IMR-90 (cell line): ENCODE measurements at regions not wholly inside any gene's neighbourhood (a gene's known extent, or its start where the extent isn't known, plus 50 kb on each side); places are given as distances from the start of the nearest gene placed in this dataset.
A peak's percentile ranks its signal among the peaks of the same experiment; 100 is the strongest.
"Not testable (repeated sequence)": the region's sequence is repeated elsewhere in the genome, so short reads cannot be mapped to it uniquely, and the experiment has no call there.

ENCODE experiments used
- ATAC-seq: fragments of 200-7000 bp; cut with Tn5 transposase; 2 replicates; pipeline ENCODE4 v1.9.1; 2020; ENCODE audit warnings: low read depth, mild to moderate bottlenecking, moderate library complexity
- BruUV-seq: library from RNA; stranded (reverse); fragments of 400-500 nt; replicated peaks from 2 replicates; lab custom pipeline; 2021; lab: Mats Ljungman, UMichigan
- CTCF ChIA-PET: fragments of 300-600 bp; formaldehyde crosslinking; extraction: SDS; loops from one replicate; lab custom pipeline; 2021; ENCODE audit warnings: antibody characterized with exemption; lab: Yijun Ruan, JAX
- POLR2A ChIA-PET: fragments of 300-600 bp; sonication (Branson Sonifier 250); formaldehyde crosslinking; loops from one replicate; lab custom pipeline; 2022; ENCODE audit warnings: antibody characterized with exemption; ENCODE audit not compliant: unreplicated experiment; lab: Charles Lee
- DNase-seq: peaks from one replicate; pipeline ENCODE4 v3.0.0; 2013
- H2AFZ ChIP-seq: replicated peaks from 2 replicates; pipeline ENCODE3; 2013; ENCODE audit warnings: low read length, mild to moderate bottlenecking; ENCODE audit not compliant: poor library complexity
- H2AK5ac ChIP-seq: 2 replicates; pipeline ENCODE4 v1.6.1; 2013; ENCODE audit warnings: low read depth, low read length, inconsistent platforms
- H2AK9ac ChIP-seq: replicated peaks from 2 replicates; pipeline ENCODE3; 2013; ENCODE audit warnings: mild to moderate bottlenecking, low read depth, low read length, moderate library complexity; ENCODE audit not compliant: poor library complexity
- H2BK120ac ChIP-seq: 2 replicates; pipeline ENCODE4 v1.6.1; 2013; ENCODE audit warnings: low read depth, low read length, inconsistent platforms
- H2BK15ac ChIP-seq: 3 replicates; pipeline ENCODE4 v1.6.1; 2013; ENCODE audit warnings: low read depth, low read length, inconsistent platforms
- H2BK20ac ChIP-seq: 2 replicates; pipeline ENCODE4 v1.6.1; 2013; ENCODE audit warnings: low read depth, mild to moderate bottlenecking, inconsistent platforms, low read length, moderate library complexity
- H2BK5ac ChIP-seq: 2 replicates; pipeline ENCODE4 v1.6.1; 2013; ENCODE audit warnings: mild to moderate bottlenecking, low read depth, low read length, inconsistent platforms; ENCODE audit not compliant: poor library complexity, severe bottlenecking
- H3K14ac ChIP-seq: replicated peaks from 2 replicates; pipeline ENCODE4 v1.6.1; 2013; ENCODE audit warnings: low read depth, low read length, inconsistent platforms
- H3K18ac ChIP-seq: 2 replicates; pipeline ENCODE4 v1.6.1; 2013; ENCODE audit warnings: low read depth, low read length, control low read depth
- H3K23ac ChIP-seq: 2 replicates; pipeline ENCODE4 v1.6.1; 2013; ENCODE audit warnings: low read depth, low read length, inconsistent platforms
- H3K27ac ChIP-seq: 2 replicates; pipeline ENCODE4 v1.5.1; 2013; ENCODE audit warnings: mild to moderate bottlenecking, control low read depth, low read length; ENCODE audit not compliant: insufficient read depth
- H3K27me3 ChIP-seq: 2 replicates; pipeline ENCODE4 v1.6.1; 2013; ENCODE audit warnings: low read length; ENCODE audit not compliant: control insufficient read depth, insufficient read depth
- H3K36me3 ChIP-seq: 2 replicates; pipeline ENCODE4 v1.6.1; 2013; ENCODE audit warnings: low read length, mixed read lengths; ENCODE audit not compliant: control insufficient read depth, insufficient read depth
- H3K4ac ChIP-seq: 2 replicates; pipeline ENCODE4 v1.6.1; 2013; ENCODE audit warnings: low read depth, low read length, inconsistent platforms
- H3K4me1 ChIP-seq: 2 replicates; pipeline ENCODE4 v1.6.1; 2013; ENCODE audit warnings: low read length, mixed read lengths; ENCODE audit not compliant: control insufficient read depth, insufficient read depth
- H3K4me2 ChIP-seq: 2 replicates; pipeline ENCODE4 v1.6.1; 2013; ENCODE audit warnings: low read depth, mild to moderate bottlenecking, control low read depth, low read length, moderate library complexity
- H3K4me3 ChIP-seq: 2 replicates; pipeline ENCODE4 v1.5.1; 2013; ENCODE audit warnings: low read depth, mild to moderate bottlenecking, control low read depth, low read length, moderate library complexity; ENCODE audit not compliant: insufficient read depth
- H3K56ac ChIP-seq: 2 replicates; pipeline ENCODE4 v1.6.1; 2013; ENCODE audit warnings: low read length, inconsistent platforms; ENCODE audit not compliant: insufficient read depth; ENCODE audit errors: extremely low read depth
- H3K79me1 ChIP-seq, 2 experiments: 2 replicates each; pipeline ENCODE4 v1.6.1; 2013; ENCODE audit warnings: low read length in 2 of 2, inconsistent platforms in 1 of 2, low read depth in 1 of 2
- H3K9ac ChIP-seq: 2 replicates; pipeline ENCODE4 v1.6.1; 2013; ENCODE audit warnings: low read depth, low read length, control low read depth
- H3K9me1 ChIP-seq: 2 replicates; pipeline ENCODE4 v1.6.1; 2013; ENCODE audit warnings: low read length, inconsistent platforms; ENCODE audit not compliant: insufficient read depth
- H3K9me3 ChIP-seq: 2 replicates; pipeline ENCODE4 v1.6.1; 2013; ENCODE audit warnings: low read length; ENCODE audit not compliant: control insufficient read depth, insufficient read depth
- H4K20me1 ChIP-seq: 2 replicates; pipeline ENCODE4 v1.6.1; 2013; ENCODE audit warnings: low read length, inconsistent platforms; ENCODE audit not compliant: insufficient read depth
- H4K5ac ChIP-seq: 2 replicates; pipeline ENCODE4 v1.6.1; 2013; ENCODE audit warnings: mild to moderate bottlenecking, low read depth, low read length, control low read depth
- H4K8ac ChIP-seq, 2 experiments: 2 replicates each; pipeline ENCODE4 v1.6.1; 2013; ENCODE audit warnings: low read depth in 2 of 2, low read length in 2 of 2, control low read depth in 1 of 2, inconsistent platforms in 1 of 2
- H4K91ac ChIP-seq: 2 replicates; pipeline ENCODE4 v1.6.1; 2013; ENCODE audit warnings: low read depth, low read length, inconsistent platforms; ENCODE audit not compliant: insufficient read depth
- CEBPB ChIP-seq: IDR thresholded peaks from 2 replicates; pipeline ENCODE4 v1.6.1; 2012; ENCODE audit warnings: low read depth, low read length, improper control_type of control experiment
- MAZ ChIP-seq: IDR thresholded peaks from 2 replicates; pipeline ENCODE4 v1.6.1; 2012; ENCODE audit warnings: low read depth, mild to moderate bottlenecking, low read length, improper control_type of control experiment, moderate library complexity, borderline replicate concordance
- POLR2A ChIP-seq: IDR thresholded peaks from 2 replicates; pipeline ENCODE4 v1.6.1; 2012; ENCODE audit warnings: mild to moderate bottlenecking, low read depth, low read length
- RAD21 ChIP-seq: IDR thresholded peaks from 2 replicates; pipeline ENCODE4 v1.6.1; 2012; ENCODE audit warnings: low read length, improper control_type of control experiment
- SMC3 ChIP-seq: fragments of 150-350 bp; IDR thresholded peaks from 2 replicates; pipeline ENCODE4 v1.6.1; 2016; ENCODE audit warnings: low read depth, mild to moderate bottlenecking, antibody characterized with exemption, low read length, moderate library complexity
- WGBS, 2 experiments: methylation state at CpG; one replicate each; pipeline versions ENCODE4 v1.1.5 to v1.1.7; 2013; ENCODE audit warnings: missing lambda C conversion rate in 2 of 2; ENCODE audit not compliant: insufficient read length in 1 of 2; ENCODE audit errors: extremely low coverage in 2 of 2; 5-methylcytosine and 5-hydroxymethylcytosine counted together
- dilution Hi-C: fragments of 300-500 bp; cut with HindIII; formaldehyde crosslinking; loops from one replicate; pipeline ENCODE4 v1.14.3; 2018; ENCODE audit warnings: low sequenced_read_pairs; ENCODE audit not compliant: unreplicated experiment
- in situ Hi-C: fragments of 300-500 bp; cut with MboI; formaldehyde crosslinking; loops from 3 replicates; pipeline ENCODE4 v1.14.3; 2019; ENCODE audit warnings: low sequenced_read_pairs, inconsistent platforms, mixed read lengths
- intact Hi-C: fragments of 100-400 bp; cut with micrococcal nuclease; formaldehyde crosslinking; loops from 2 replicates; pipeline ENCODE4 v1.10.0; 2022

GRCh38 chr3:152595975-152596821 is 238.7 kb upstream of the P2RY1 start:
- CTCF ChIA-PET: interaction anchor here (0.6 to 1.7 kb wide), 4 partner anchors 22 to 1197 kb away, joined by 3 to 4 read pairs (median 4); no protein-coding TSS in a partner anchor
- no peaks in the 10 kb centered on the region for H3K9me3 ChIP-seq
- no TSS peak for BruUV-seq
- H2BK20ac ChIP-seq: no peak overlapping the region
- in situ Hi-C loops (no loop called here), dilution Hi-C loops (no loop called here), intact Hi-C loops (no loop called here)
- H3K4me3 ChIP-seq: no peak overlapping the region
- no peak overlapping the region for H3K23ac ChIP-seq
- no peak overlapping the region for H2AK5ac ChIP-seq
- no peak overlapping the region for H3K14ac ChIP-seq
- H3K27me3 ChIP-seq: peaks cover 3% of the 10 kb centered on the region; the same call in 1 of the 2 replicates
- H3K9ac ChIP-seq: no peak overlapping the region
- no peaks in the 10 kb centered on the region for H3K36me3 ChIP-seq
- no peak overlapping the region for H3K56ac ChIP-seq
- no peak overlapping the region for H4K5ac ChIP-seq
- POLR2A ChIA-PET: no interaction called here
- no peak overlapping the region for H2BK15ac ChIP-seq
- peak overlapping the region; percentile 83 for H3K4me2 ChIP-seq
- ATAC-seq (peak; percentile 88), DNase-seq (peak; percentile 62)
- no peak overlapping the region for H4K91ac ChIP-seq
- no peak overlapping the region for H4K8ac ChIP-seq
- H3K4ac ChIP-seq: no peak overlapping the region
- no peaks in the 10 kb centered on the region for H3K4me1 ChIP-seq
- no peak overlapping the region for H2AFZ ChIP-seq
- peak overlapping the region; percentile 1; the same call in 1 of the 2 replicates for H3K27ac ChIP-seq
- H2AK9ac ChIP-seq: no peak overlapping the region
- no peak for TF ChIP-seq POLR2A
- TF ChIP-seq MAZ: no peak
- no peak for TF ChIP-seq SMC3
- TF ChIP-seq RAD21: no peak
- peak; percentile 53 for TF ChIP-seq CEBPB
- no peaks in the 10 kb centered on the region for H3K79me1 ChIP-seq
- H4K20me1 ChIP-seq: no peaks in the 10 kb centered on the region
- peak overlapping the region; percentile 51 for H3K18ac ChIP-seq
- no CpG with 5 or more reads among the region's 4 CpGs for WGBS, 2 experiments
- no peak overlapping the region for H2BK5ac ChIP-seq
- H3K9me1 ChIP-seq: no peaks in the 10 kb centered on the region
- H2BK120ac ChIP-seq: no peak overlapping the region

DNA sequence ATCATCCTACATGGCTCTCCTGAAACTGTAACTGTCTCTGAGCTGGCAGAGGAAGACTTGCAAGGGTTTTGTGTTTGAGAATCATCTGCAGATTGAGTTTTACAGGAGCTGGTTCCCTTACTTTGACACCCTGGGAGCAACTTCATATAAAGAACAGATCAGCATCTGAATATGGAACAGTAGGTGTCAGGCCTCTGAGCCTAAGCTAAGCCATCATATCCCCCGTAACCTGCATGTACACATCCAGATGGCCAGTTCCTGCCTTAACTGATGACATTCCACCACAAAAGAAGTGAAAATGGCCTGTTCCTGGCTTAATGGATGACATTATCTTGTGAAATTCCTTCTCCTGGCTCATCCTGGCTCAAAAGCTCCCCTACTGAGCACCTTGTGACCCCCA is 238.1 kb upstream of the P2RY1 start:
- H2AK5ac ChIP-seq, H4K91ac ChIP-seq, BruUV-seq, H2BK15ac ChIP-seq, H2BK120ac ChIP-seq, H3K4me3 ChIP-seq, H3K79me1 ChIP-seq, ATAC-seq, H3K14ac ChIP-seq, in situ Hi-C loops, H3K4me2 ChIP-seq, H3K9me3 ChIP-seq, intact Hi-C loops, DNase-seq, H2BK20ac ChIP-seq, H3K9me1 ChIP-seq, H2AK9ac ChIP-seq, H3K9ac ChIP-seq, H3K4me1 ChIP-seq, H3K27me3 ChIP-seq, POLR2A ChIA-PET, dilution Hi-C loops, H2AFZ ChIP-seq, H4K8ac ChIP-seq, H3K23ac ChIP-seq, H2BK5ac ChIP-seq, H3K36me3 ChIP-seq, H4K5ac ChIP-seq, H4K20me1 ChIP-seq, H3K18ac ChIP-seq, H3K4ac ChIP-seq, H3K56ac ChIP-seq: not testable (repeated sequence)
- H3K27ac ChIP-seq: peak overlapping the region; percentile 32; the same call in 1 of the 2 replicates
- CTCF ChIA-PET: interaction anchor here (0.6 to 1.7 kb wide), 3 partner anchors 23 to 323 kb away, joined by 3 to 4 read pairs (median 3); no protein-coding TSS in a partner anchor
- WGBS, 2 experiments: 43% methylated on average over 1 of the region's 1 CpG; no CpG with 5 or more reads in 1 of the 2 experiments
